GM21423 (cell line): ENCODE measurements at regions not wholly inside any gene's neighbourhood (a gene's known extent, or its start where the extent isn't known, plus 50 kb on each side); places are given as distances from the start of the nearest gene placed in this dataset.

Source experiments
- ATAC-seq: cut with Tn5 transposase; IDR thresholded peaks from one replicate; pipeline ENCODE4 v1.9.1; 2021; ENCODE audit warnings: mild to moderate bottlenecking, moderate library complexity; ENCODE audit not compliant: unreplicated experiment

DNA sequence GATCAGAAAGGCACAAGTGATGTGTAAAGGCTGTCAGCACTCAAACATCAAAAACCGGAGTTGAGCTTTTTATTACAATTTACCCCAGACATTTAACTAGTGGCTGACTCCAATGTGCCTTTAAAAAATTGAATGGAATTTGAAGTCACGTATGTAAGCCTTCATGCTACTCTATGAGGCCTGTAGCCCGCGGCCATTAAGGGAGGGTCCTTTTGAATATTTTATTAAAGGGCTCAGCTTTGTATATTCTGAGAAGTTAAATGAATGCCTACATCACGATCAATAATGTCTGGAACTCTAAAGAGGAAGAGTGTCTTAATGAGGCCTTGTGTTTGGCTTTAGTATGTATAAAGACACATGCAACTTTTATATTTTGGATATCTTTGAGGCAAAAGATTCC, 916.6 kb upstream of the CELF2 start:
- ATAC-seq, result no peak

- no peak for ATAC-seq
These were observed 906.7 kb upstream of the CELF2 start for GRCh38 chr10:10110844-10111490.

DNA sequence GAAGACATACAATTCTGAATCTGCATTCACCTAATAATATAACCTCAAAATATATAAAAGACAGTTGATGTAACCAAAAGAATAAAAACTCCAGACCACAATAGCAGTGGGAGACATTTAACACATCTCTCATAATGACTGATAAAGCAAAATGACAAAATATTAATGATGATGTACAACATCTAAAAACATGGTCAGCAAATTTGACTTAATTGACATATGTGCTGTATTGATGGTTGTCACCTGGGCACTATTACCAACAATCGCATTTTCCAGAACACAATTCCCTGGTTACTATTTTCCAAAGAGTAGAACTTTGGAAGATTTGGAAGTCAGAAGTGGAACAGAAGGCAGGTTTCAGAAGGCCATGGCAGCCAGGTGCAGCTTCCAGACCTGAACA, 899.5 kb upstream of the CELF2 start:
- no peak for ATAC-seq

GRCh38 chr10:10120671-10121070, 897.0 kb upstream of the CELF2 start:
- ATAC-seq, result no peak

DNA sequence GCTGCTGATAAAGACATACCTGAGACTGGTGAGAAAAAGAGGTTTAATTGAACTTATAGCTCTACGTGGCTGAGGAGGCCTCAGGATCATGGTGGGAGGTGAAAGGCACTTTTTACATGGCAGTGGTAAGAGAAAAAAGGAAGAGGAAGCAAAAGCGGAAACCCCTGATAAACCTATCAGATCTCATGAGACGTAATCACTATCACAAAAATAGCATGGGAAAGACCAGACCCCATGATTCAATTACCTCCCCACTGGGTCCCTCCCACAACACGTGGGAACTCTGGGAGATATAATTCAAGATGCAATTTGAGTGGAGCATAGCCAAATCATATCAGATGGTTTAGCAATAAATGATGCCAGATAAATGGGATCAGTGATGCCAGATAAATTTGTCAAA, 892.0 kb upstream of the CELF2 start:
- ATAC-seq, result no peak

DNA sequence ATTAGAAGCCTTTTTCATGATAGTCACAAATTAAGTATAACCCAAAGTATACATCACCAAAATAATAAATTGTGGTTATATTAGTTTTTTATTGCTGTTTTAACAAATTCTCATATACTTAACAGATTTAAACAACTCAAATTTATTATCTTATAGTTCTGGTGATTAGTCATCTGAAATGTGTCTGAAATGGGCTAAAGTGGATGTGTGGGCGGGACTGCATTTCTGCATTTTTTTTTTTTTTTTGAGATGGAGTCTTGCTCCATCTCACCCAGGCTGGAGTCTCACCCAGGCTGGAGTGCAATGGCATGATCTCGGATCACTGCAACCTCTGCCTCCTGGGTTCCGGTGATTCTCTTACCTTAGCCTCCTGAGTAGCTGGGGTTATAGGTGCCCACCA, 891.5 kb upstream of the CELF2 start:
- ATAC-seq, result no peak

DNA sequence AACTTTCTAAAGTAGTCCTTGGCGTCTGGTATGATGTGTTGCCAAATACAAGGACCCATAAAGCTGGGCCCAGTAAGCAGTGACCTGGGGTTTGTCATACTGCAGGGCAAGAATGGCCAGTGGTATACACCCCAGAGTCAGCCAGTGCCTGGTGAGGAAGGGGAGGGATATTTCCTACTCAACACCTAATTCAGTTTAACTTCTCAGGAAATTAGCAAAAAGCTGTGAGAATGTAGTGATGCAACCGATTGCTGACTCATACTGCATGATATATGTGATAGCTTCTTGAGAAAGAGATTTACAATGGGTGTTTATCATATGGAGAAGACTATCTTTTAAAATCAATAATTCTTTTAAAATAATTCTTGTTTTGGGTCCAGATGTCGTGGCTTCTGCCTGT, 889.3 kb upstream of the CELF2 start:
- ATAC-seq, result no peak

GRCh38 chr10:10130686-10131085, 887.0 kb upstream of the CELF2 start:
- ATAC-seq, result no peak

GRCh38 chr10:10132009-10132408, 885.7 kb upstream of the CELF2 start:
- no peak for ATAC-seq

DNA sequence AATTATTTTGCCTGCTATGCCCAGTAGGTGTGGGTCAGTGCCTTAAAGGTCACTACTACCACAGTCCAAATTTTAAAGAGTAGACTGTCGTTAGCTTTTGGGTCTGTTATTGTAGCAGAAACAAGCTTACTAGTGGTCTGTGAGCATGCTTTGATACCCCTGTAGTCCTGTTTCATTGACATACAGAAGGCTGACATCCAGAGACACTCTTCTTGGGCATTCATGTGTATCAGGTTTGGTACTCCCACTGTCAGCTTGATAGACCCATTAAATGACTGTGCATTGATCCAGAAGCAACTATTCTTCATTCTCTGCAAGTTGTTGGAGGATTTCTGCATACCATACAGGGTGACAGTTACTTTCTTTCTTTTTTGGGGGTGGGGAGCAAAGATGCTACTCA, 884.4 kb upstream of the CELF2 start:
- no peak for ATAC-seq

GRCh38 chr10:10138685-10139084, 879.0 kb upstream of the CELF2 start:
- no peak for ATAC-seq

GRCh38 chr10:10141782-10142382, 875.8 kb upstream of the CELF2 start:
- no peak for ATAC-seq

DNA sequence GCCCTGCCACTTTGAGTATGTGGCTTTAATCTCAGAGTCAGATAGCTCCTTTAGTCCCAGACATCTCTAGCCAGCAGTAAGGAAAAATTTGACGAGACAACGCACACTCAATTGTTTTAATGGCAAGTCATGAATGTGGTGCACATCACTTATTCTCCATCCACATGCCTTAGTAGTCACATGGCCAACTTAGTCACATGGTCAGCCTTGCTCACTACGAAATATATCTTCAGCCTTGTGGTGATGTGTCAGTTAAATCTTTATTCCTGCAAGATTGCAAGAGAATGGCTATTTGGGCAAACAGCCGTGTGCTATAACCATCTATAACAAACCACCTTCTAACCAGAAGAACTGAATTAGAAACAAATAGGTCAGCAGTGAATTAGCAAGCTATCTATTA, 871.1 kb upstream of the CELF2 start:
- no peak for ATAC-seq

- no peak for ATAC-seq
These were observed 867.8 kb upstream of the CELF2 start for GRCh38 chr10:10149899-10150298.

- ATAC-seq, result no peak
These were observed 860.6 kb upstream of the CELF2 start for GRCh38 chr10:10156917-10157600.

DNA sequence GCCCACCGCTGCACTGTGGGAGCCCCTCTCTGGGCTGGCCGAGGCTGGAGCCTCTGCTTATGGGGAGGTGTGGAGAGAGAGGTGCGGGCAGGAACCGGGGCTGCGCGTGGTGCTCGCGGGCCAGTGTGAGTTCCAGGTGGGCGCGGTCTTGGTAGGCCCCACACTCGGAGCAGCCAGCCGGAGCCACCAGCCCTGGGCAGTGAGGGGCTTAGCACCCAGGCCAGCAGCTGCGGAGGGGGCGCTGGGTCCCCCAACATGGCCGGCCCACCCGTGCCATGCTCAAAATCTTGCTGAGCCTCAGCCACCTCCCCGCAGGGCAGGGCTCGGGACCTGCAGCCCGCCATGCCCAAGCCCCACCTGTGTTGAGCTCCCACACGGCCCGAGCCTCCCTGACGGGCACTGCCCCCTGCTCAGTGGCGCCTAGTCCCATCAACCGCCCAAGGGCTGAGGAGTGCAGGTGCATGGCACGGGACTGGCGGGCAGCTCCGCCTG, 856.8 kb upstream of the CELF2 start:
- no peak for ATAC-seq

GRCh38 chr10:10164848-10165247, 852.8 kb upstream of the CELF2 start:
- ATAC-seq, result no peak

- no peak for ATAC-seq
These were observed 852.3 kb upstream of the CELF2 start for GRCh38 chr10:10165415-10165814.

DNA sequence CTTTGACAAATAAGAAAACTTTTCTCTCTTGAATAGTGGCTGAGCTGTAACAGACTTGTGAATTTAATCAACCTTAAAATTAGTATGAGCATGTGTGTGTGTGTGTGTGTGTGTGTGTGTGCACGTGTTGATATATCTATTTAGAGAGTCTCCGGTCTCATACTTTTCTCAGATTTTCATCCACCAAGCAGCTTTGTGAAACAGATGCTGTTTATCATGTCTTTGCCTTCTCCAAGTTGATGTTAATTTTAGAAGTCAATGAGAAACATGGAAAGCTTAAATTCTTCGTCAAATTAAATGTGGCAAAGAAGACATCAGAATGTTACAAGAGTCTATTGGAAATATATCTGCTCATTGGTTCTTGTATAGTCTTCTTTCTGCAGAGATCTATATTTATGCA, 839.2 kb upstream of the CELF2 start:
- no peak for ATAC-seq

- ATAC-seq, result no peak
These were observed 823.8 kb upstream of the CELF2 start for GRCh38 chr10:10193848-10194247.

- no peak for ATAC-seq
These were observed 821.0 kb upstream of the CELF2 start for GRCh38 chr10:10196701-10197100.

DNA sequence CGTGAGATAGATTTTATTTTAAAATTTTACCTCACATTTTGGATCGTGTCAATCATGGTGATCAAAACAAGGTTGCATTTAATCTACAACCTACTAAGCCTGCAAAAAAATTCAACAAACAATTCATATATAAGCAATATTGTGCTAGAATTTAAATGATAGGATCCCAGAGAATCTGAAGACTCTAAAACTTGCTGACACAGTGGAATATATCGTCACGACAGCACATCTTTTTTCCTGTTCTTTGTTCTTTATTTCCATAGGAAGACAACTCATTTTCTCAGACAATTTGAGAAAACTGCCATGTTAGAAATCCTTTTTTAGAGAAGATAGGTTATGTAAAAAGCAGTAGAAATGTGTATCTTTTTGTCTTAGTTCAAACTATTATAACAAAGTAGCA, 820.2 kb upstream of the CELF2 start:
- ATAC-seq, result no peak
